Mucosa of stomach (tissue), 1 donor: ENCODE measurements at regions not wholly inside any gene's neighbourhood (a gene's known extent, or its start where the extent isn't known, plus 50 kb on each side); places are given as distances from the start of the nearest gene placed in this dataset.

Source experiments
- H3K27me3 ChIP-seq: one replicate; pipeline ENCODE4 v1.7.0; 2013; ENCODE audit warnings: mild to moderate bottlenecking, low read length; ENCODE audit not compliant: control insufficient read depth, insufficient read depth
- H3K36me3 ChIP-seq: one replicate; pipeline ENCODE4 v1.7.0; 2013; ENCODE audit warnings: low read length; ENCODE audit not compliant: control insufficient read depth, insufficient read depth
- H3K4me1 ChIP-seq: one replicate; pipeline ENCODE4 v1.7.0; 2013; ENCODE audit warnings: mild to moderate bottlenecking, low read length; ENCODE audit not compliant: control insufficient read depth, insufficient read depth
- H3K4me3 ChIP-seq: one replicate; pipeline ENCODE4 v1.7.0; 2013; ENCODE audit warnings: low read length
- H3K9ac ChIP-seq: one replicate; pipeline ENCODE4 v1.7.0; 2013; ENCODE audit warnings: mild to moderate bottlenecking, low read length, moderate library complexity
- H3K9me3 ChIP-seq: one replicate; pipeline ENCODE4 v1.7.0; 2013; ENCODE audit warnings: mild to moderate bottlenecking, low read length, moderate library complexity; ENCODE audit not compliant: control insufficient read depth
- donor health status: Pancreatic carcinoma.

DNA sequence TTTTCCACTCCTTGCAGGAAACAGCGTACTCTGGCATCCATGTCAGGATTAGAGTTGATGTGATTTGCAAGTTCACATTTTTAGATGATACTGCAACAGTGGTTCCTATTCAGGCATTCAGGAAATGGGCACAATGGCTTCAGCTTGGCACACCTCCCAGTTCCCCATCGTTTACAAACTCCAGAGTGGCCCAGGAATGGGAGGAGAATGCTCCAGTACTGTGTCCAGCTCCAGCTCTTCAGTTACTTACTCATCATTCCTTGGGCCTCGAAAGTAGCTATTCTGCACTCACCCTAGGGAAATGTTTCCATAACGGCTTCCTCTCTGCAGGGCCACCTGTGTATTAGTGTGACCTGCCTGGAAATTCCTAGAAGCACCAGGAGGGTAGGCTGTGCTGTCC is 239.7 kb upstream of the RGS6 start:
- no peaks in the 10 kb centered on the region for H3K27me3 ChIP-seq

GRCh38 chr14:71693381-71693780 is 238.8 kb upstream of the RGS6 start:
- Histone ChIP-seq H3K27me3 (no peaks in the 10 kb centered on the region), H3K4me3 (no peak overlapping the region), H3K36me3 (no peaks in the 10 kb centered on the region), H3K9me3 (no peaks in the 10 kb centered on the region), H3K4me1 (no peaks in the 10 kb centered on the region), H3K9ac (no peak overlapping the region)

More for the DNA sequence above, 239.7 kb upstream of the RGS6 start:
- H3K9ac ChIP-seq, result no peak overlapping the region
- H3K36me3 ChIP-seq, result no peaks in the 10 kb centered on the region
- no peaks in the 10 kb centered on the region for H3K9me3 ChIP-seq
- H3K4me3 ChIP-seq, result no peak overlapping the region
- H3K4me1 ChIP-seq, result no peaks in the 10 kb centered on the region

- H3K4me1 ChIP-seq, result no peaks in the 10 kb centered on the region
- no peaks in the 10 kb centered on the region for H3K27me3 ChIP-seq
- no peaks in the 10 kb centered on the region for H3K36me3 ChIP-seq
- H3K9ac ChIP-seq, result no peak overlapping the region
- H3K9me3 ChIP-seq, result no peaks in the 10 kb centered on the region
- H3K4me3 ChIP-seq, result no peak overlapping the region
Observed at GRCh38 chr14:71694591-71695530, 237.4 kb upstream of the RGS6 start.

DNA sequence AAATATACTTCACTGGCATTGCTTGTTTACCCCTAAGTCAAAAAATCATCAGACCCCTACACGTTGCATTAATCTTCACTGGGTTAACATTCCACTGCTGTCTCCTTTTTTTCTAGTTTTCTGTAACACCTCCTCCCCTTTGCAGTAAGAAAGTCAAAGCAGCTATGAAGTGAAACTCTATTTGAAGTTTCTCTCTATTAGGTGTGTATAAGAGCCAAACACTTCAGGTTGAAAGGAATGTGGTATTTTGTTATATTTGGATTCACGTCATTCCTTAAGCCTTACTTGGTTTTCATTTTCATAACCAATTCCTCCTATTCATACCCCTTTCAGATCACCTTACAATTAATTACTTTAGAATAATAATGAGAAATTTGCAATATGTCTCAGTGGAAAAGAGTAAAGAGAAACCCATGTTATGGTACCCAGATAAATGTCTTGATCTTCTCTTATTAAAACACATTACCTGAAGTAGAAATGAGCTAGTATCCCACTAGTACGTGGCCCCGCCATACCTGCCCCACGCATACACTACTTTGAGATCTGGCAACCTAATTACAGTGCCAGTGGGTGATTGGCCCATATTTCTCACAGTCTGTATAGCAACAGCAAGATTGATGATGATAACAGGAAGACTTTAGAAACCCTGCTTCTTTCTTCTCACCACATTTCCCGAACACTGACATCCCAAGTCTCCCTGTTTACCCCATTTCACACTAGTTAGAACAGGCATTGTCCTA is 236.4 kb upstream of the RGS6 start:
- no peak overlapping the region for H3K9ac ChIP-seq
- H3K36me3 ChIP-seq, result no peaks in the 10 kb centered on the region
- no peaks in the 10 kb centered on the region for H3K9me3 ChIP-seq
- H3K4me1 ChIP-seq, result no peaks in the 10 kb centered on the region
- H3K27me3 ChIP-seq, result no peaks in the 10 kb centered on the region
- H3K4me3 ChIP-seq, result no peak overlapping the region

DNA sequence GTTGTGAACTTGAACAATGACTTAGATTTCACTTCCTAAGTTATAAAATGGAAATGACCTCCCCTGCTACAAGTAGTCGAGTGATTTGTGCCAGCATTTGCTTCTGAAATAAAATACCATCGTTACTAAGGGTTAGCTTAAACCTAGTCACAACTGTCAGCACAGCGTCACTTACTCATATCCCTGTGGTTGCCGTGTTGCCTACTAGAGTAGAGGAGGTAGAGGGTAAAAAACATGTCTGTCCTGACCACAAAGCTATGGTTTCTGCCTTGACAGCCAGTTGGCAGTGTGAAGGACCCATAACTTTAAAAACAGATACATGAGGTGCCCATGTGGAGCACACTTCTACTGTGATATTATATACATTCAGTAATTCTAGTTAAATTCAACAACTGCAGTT is 234.2 kb upstream of the RGS6 start:
- H3K27me3 ChIP-seq, result no peaks in the 10 kb centered on the region
- no peaks in the 10 kb centered on the region for H3K9me3 ChIP-seq
- H3K9ac ChIP-seq, result no peak overlapping the region
- no peaks in the 10 kb centered on the region for H3K4me1 ChIP-seq
- no peak overlapping the region for H3K4me3 ChIP-seq
- H3K36me3 ChIP-seq, result no peaks in the 10 kb centered on the region

DNA sequence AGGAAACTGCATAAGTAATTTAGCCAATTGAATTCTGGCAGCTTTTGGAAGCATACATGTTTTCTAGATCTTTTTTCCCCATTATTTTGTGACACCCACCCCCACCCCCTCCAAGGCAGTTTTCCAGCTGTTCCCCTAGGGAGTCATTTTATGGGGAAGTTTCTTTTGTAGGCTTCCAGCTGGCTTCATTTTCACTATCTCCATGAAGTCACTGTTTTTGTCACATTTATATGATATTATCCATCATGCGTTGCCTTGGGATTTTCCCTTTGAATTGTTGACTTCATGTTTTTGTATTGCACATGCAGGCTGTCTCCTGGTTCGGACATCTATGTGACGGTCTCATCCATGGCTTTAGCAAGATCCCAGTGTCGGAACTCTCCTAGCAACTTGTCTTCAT is 233.6 kb upstream of the RGS6 start:
- Histone ChIP-seq H3K4me3 (no peak overlapping the region), H3K9me3 (no peaks in the 10 kb centered on the region), H3K9ac (no peak overlapping the region), H3K4me1 (no peaks in the 10 kb centered on the region), H3K36me3 (no peaks in the 10 kb centered on the region), H3K27me3 (no peaks in the 10 kb centered on the region)

- no peaks in the 10 kb centered on the region for H3K27me3 ChIP-seq
- no peaks in the 10 kb centered on the region for H3K4me1 ChIP-seq
- no peak overlapping the region for H3K9ac ChIP-seq
- no peaks in the 10 kb centered on the region for H3K9me3 ChIP-seq
- H3K36me3 ChIP-seq, result no peaks in the 10 kb centered on the region
- no peak overlapping the region for H3K4me3 ChIP-seq
Observed at GRCh38 chr14:71701990-71702389, 230.2 kb upstream of the RGS6 start.

- Histone ChIP-seq H3K4me3 (no peak overlapping the region), H3K4me1 (no peaks in the 10 kb centered on the region), H3K9ac (no peak overlapping the region), H3K36me3 (no peaks in the 10 kb centered on the region), H3K9me3 (no peaks in the 10 kb centered on the region), H3K27me3 (no peaks in the 10 kb centered on the region)
Observed at GRCh38 chr14:71702786-71703185, 229.4 kb upstream of the RGS6 start.

GRCh38 chr14:71703477-71703876 is 228.8 kb upstream of the RGS6 start:
- no peak overlapping the region for H3K9ac ChIP-seq

GRCh38 chr14:71704210-71704609 is 228.0 kb upstream of the RGS6 start:
- Histone ChIP-seq H3K4me3 (no peak overlapping the region), H3K4me1 (no peaks in the 10 kb centered on the region), H3K9me3 (no peaks in the 10 kb centered on the region), H3K27me3 (no peaks in the 10 kb centered on the region), H3K9ac (no peak overlapping the region), H3K36me3 (no peaks in the 10 kb centered on the region)

More at GRCh38 chr14:71703477-71703876, 228.8 kb upstream of the RGS6 start:
- H3K9me3 ChIP-seq, result no peaks in the 10 kb centered on the region
- no peak overlapping the region for H3K4me3 ChIP-seq
- no peaks in the 10 kb centered on the region for H3K27me3 ChIP-seq
- H3K36me3 ChIP-seq, result no peaks in the 10 kb centered on the region
- no peaks in the 10 kb centered on the region for H3K4me1 ChIP-seq

DNA sequence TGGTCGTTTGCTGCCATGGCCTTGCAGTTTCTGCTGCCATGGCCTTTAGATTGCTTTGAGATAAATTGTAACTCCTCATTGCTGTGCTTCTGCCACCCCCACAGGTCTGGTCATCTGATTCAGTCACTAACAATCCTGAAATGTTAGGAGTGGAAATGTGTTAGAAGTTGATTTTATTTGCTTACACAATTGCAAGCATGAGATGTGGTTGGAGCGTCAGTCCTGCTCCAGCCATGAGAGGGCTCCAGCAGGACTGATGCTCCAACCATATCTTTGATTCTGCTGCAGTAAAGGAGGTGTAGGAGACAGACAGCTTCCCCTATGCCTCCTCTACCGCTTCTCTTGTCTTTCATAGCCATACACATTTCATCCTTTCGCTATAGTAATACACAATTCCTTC is 226.8 kb upstream of the RGS6 start:
- no peak overlapping the region for H3K4me3 ChIP-seq
- H3K4me1 ChIP-seq, result no peaks in the 10 kb centered on the region
- H3K36me3 ChIP-seq, result no peaks in the 10 kb centered on the region
- no peaks in the 10 kb centered on the region for H3K9me3 ChIP-seq
- no peak overlapping the region for H3K9ac ChIP-seq
- H3K27me3 ChIP-seq, result no peaks in the 10 kb centered on the region

- no peak overlapping the region for H3K9ac ChIP-seq
- H3K27me3 ChIP-seq, result no peaks in the 10 kb centered on the region
- no peaks in the 10 kb centered on the region for H3K4me1 ChIP-seq
- H3K36me3 ChIP-seq, result no peaks in the 10 kb centered on the region
- no peak overlapping the region for H3K4me3 ChIP-seq
- H3K9me3 ChIP-seq, result no peaks in the 10 kb centered on the region
Observed at GRCh38 chr14:71709076-71709475, 223.2 kb upstream of the RGS6 start.
